OCI-LY7 (cell line): ENCODE measurements at regions not wholly inside any gene's neighbourhood (a gene's known extent, or its start where the extent isn't known, plus 50 kb on each side); places are given as distances from the start of the nearest gene placed in this dataset.

Experiments
- BruUV-seq: library from RNA; stranded (reverse); fragments of 400-500 nt; replicated peaks from 2 replicates; lab custom pipeline; 2021; lab: Mats Ljungman, UMichigan
- CTCF ChIA-PET: fragments of 300-600 bp; sonication (Branson Sonifier 250); formaldehyde crosslinking; loops from one replicate; lab custom pipeline; 2022; ENCODE audit warnings: antibody characterized with exemption; ENCODE audit not compliant: unreplicated experiment; lab: Charles Lee
- POLR2A ChIA-PET: fragments of 300-600 bp; sonication (Branson Sonifier 250); formaldehyde crosslinking; loops from one replicate; lab custom pipeline; 2022; ENCODE audit warnings: antibody characterized with exemption; lab: Charles Lee
- DNase-seq: peaks from one replicate; pipeline ENCODE4 v3.0.0-alpha.2; 2015; ENCODE audit warnings: low spot score
- H2AFZ ChIP-seq: fragments of 200-600 bp; sonication (generic), shearing (Covaris generic); 2 replicates; pipeline ENCODE4 v1.6.1; 2014; ENCODE audit warnings: mild to moderate bottlenecking, antibody characterized with exemption, low read length, moderate library complexity
- H3K27ac ChIP-seq: fragments of 200-600 bp; sonication (generic); 2 replicates; pipeline ENCODE4 v1.5.1; 2014; ENCODE audit warnings: mixed run types, low read depth, mild to moderate bottlenecking, moderate library complexity, low read length, inconsistent platforms; ENCODE audit not compliant: poor library complexity, severe bottlenecking
- H3K36me3 ChIP-seq: fragments of 200-600 bp; sonication (generic); 2 replicates; pipeline ENCODE4 v1.6.1; 2014; ENCODE audit warnings: mild to moderate bottlenecking, antibody characterized with exemption, low read length, moderate library complexity, mixed read lengths; ENCODE audit not compliant: insufficient read depth
- H3K4me1 ChIP-seq: fragments of 200-600 bp; sonication (generic); 2 replicates; pipeline ENCODE4 v1.5.1; 2014; ENCODE audit warnings: mild to moderate bottlenecking, low read length; ENCODE audit not compliant: insufficient read depth, poor library complexity, severe bottlenecking
- H3K4me2 ChIP-seq: fragments of 200-600 bp; sonication (generic); 2 replicates; pipeline ENCODE4 v1.6.1; 2014; ENCODE audit warnings: mild to moderate bottlenecking, low read length
- H3K4me3 ChIP-seq: fragments of 200-600 bp; sonication (generic); 2 replicates; pipeline ENCODE4 v1.5.1; 2014; ENCODE audit warnings: mild to moderate bottlenecking, low read depth, low read length; ENCODE audit not compliant: poor library complexity, severe bottlenecking
- H3K79me2 ChIP-seq: fragments of 200-600 bp; sonication (generic); 2 replicates; pipeline ENCODE4 v1.6.1; 2016; ENCODE audit warnings: low read depth, mild to moderate bottlenecking, low read length, moderate library complexity, mixed read lengths; ENCODE audit not compliant: insufficient read depth
- H3K9me2 ChIP-seq: fragments of 200-600 bp; sonication (generic); 2 replicates; pipeline ENCODE4 v1.6.1; 2016; ENCODE audit warnings: mild to moderate bottlenecking, low read length, mixed read lengths; ENCODE audit not compliant: insufficient read depth
- H3K9me3 ChIP-seq: fragments of 200-600 bp; sonication (generic); 2 replicates; pipeline ENCODE4 v1.6.1; 2014; ENCODE audit warnings: mild to moderate bottlenecking, mixed run types, low read length, mixed read lengths
- H4K20me1 ChIP-seq: fragments of 200-600 bp; sonication (generic); 2 replicates; pipeline ENCODE4 v1.6.1; 2014; ENCODE audit warnings: mild to moderate bottlenecking, antibody characterized with exemption, low read length, moderate library complexity, mixed read lengths; ENCODE audit not compliant: insufficient read depth
- CTCF ChIP-seq: fragments of 200-600 bp; sonication (generic); conservative IDR thresholded peaks from 2 replicates; pipeline ENCODE4 v1.5.1; 2014; ENCODE audit warnings: mild to moderate bottlenecking, antibody characterized with exemption, low read length, moderate library complexity, mixed read lengths
- EZH2phosphoT487 ChIP-seq: fragments of 200-600 bp; sonication (generic); IDR thresholded peaks from 2 replicates; pipeline ENCODE4 v1.6.1; 2018; ENCODE audit warnings: low read depth, borderline replicate concordance, mild to moderate bottlenecking, mixed run types, antibody characterized with exemption, low read length, moderate library complexity, mixed read lengths
- intact Hi-C: fragments of 100-400 bp; cut with micrococcal nuclease; formaldehyde crosslinking; loops from one replicate; pipeline ENCODE4 v1.10.0; 2022; ENCODE audit not compliant: unreplicated experiment

GRCh38 chr10:83713423-83713822, 425.9 kb upstream of the GHITM start:
- ChIA-PET POLR2A (no interaction called here), CTCF (no interaction called here)
- no peak overlapping the region for H2AFZ ChIP-seq
- H3K4me3 ChIP-seq = no peak overlapping the region
- H3K4me1 ChIP-seq = no peaks in the 10 kb centered on the region
- H4K20me1 ChIP-seq = no peaks in the 10 kb centered on the region
- intact Hi-C loops = no loop called here
- no peak for TF ChIP-seq CTCF
- no peak for TF ChIP-seq EZH2phosphoT487
- H3K9me3 ChIP-seq = no peaks in the 10 kb centered on the region
- H3K9me2 ChIP-seq = no peaks in the 10 kb centered on the region
- no TSS peak for BruUV-seq
- H3K36me3 ChIP-seq = no peaks in the 10 kb centered on the region
- no peak for DNase-seq
- no peak overlapping the region for H3K4me2 ChIP-seq
- H3K79me2 ChIP-seq = no peaks in the 10 kb centered on the region
- H3K27ac ChIP-seq = no peak overlapping the region

GRCh38 chr10:83723080-83723479, 416.2 kb upstream of the GHITM start:
- no peaks in the 10 kb centered on the region for H3K36me3 ChIP-seq
- H3K9me2 ChIP-seq = no peaks in the 10 kb centered on the region
- POLR2A ChIA-PET = no interaction called here
- intact Hi-C loops = no loop called here
- TF ChIP-seq CTCF = no peak
- TF ChIP-seq EZH2phosphoT487 = no peak
- no peaks in the 10 kb centered on the region for H3K4me1 ChIP-seq
- no peak overlapping the region for H3K27ac ChIP-seq
- no peak for DNase-seq
- BruUV-seq = no TSS peak
- no peaks in the 10 kb centered on the region for H3K9me3 ChIP-seq
- H2AFZ ChIP-seq = no peak overlapping the region
- no peak overlapping the region for H3K4me2 ChIP-seq
- H4K20me1 ChIP-seq = no peaks in the 10 kb centered on the region
- CTCF ChIA-PET = no interaction called here
- no peaks in the 10 kb centered on the region for H3K79me2 ChIP-seq
- H3K4me3 ChIP-seq = no peak overlapping the region

- DNase-seq = no peak
- Histone ChIP-seq H3K4me3 (no peak overlapping the region), H2AFZ (no peak overlapping the region), H3K4me1 (no peaks in the 10 kb centered on the region), H4K20me1 (no peaks in the 10 kb centered on the region), H3K79me2 (no peaks in the 10 kb centered on the region), H3K27ac (no peak overlapping the region), H3K9me3 (no peaks in the 10 kb centered on the region), H3K4me2 (no peak overlapping the region), H3K9me2 (no peaks in the 10 kb centered on the region), H3K36me3 (no peaks in the 10 kb centered on the region)
- intact Hi-C loops = no loop called here
- ChIA-PET CTCF (no interaction called here), POLR2A (interaction anchor here (0.5 kb wide), 1 partner anchor 1154 kb away, joined by 3 read pairs; no protein-coding TSS in a partner anchor)
- no peak for TF ChIP-seq CTCF
- TF ChIP-seq EZH2phosphoT487 = no peak
- no TSS peak for BruUV-seq
These were observed 414.7 kb upstream of the GHITM start for GRCh38 chr10:83724471-83725241.
